ENCODE measurements at regions not wholly inside any gene's neighbourhood (a gene's known extent, or its start where the extent isn't known, plus 50 kb on each side); places are given as distances from the start of the nearest gene placed in this dataset.

DNA sequence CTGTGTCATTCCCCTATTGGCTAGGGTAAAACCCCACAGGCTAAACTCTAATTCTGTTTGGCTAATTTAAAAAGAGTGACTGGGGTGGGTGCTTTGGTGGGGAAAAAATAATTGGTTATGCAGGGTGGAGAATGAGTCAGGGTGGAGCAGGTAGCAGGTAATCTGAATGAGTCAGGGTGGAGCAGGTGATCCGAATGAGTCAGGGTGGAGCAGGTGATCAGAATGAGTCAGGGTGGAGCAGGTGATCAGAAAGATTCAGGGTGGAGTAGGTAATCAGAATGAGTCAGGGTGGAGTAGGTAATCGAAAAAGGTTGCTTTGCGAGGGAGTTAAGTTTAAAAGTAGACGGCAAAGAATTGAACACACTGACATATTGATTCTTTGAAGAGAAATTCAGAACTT is 1218.8 kb upstream of the ATXN8OS start (continued):
- TF ChIP-seq, protein P1, sequence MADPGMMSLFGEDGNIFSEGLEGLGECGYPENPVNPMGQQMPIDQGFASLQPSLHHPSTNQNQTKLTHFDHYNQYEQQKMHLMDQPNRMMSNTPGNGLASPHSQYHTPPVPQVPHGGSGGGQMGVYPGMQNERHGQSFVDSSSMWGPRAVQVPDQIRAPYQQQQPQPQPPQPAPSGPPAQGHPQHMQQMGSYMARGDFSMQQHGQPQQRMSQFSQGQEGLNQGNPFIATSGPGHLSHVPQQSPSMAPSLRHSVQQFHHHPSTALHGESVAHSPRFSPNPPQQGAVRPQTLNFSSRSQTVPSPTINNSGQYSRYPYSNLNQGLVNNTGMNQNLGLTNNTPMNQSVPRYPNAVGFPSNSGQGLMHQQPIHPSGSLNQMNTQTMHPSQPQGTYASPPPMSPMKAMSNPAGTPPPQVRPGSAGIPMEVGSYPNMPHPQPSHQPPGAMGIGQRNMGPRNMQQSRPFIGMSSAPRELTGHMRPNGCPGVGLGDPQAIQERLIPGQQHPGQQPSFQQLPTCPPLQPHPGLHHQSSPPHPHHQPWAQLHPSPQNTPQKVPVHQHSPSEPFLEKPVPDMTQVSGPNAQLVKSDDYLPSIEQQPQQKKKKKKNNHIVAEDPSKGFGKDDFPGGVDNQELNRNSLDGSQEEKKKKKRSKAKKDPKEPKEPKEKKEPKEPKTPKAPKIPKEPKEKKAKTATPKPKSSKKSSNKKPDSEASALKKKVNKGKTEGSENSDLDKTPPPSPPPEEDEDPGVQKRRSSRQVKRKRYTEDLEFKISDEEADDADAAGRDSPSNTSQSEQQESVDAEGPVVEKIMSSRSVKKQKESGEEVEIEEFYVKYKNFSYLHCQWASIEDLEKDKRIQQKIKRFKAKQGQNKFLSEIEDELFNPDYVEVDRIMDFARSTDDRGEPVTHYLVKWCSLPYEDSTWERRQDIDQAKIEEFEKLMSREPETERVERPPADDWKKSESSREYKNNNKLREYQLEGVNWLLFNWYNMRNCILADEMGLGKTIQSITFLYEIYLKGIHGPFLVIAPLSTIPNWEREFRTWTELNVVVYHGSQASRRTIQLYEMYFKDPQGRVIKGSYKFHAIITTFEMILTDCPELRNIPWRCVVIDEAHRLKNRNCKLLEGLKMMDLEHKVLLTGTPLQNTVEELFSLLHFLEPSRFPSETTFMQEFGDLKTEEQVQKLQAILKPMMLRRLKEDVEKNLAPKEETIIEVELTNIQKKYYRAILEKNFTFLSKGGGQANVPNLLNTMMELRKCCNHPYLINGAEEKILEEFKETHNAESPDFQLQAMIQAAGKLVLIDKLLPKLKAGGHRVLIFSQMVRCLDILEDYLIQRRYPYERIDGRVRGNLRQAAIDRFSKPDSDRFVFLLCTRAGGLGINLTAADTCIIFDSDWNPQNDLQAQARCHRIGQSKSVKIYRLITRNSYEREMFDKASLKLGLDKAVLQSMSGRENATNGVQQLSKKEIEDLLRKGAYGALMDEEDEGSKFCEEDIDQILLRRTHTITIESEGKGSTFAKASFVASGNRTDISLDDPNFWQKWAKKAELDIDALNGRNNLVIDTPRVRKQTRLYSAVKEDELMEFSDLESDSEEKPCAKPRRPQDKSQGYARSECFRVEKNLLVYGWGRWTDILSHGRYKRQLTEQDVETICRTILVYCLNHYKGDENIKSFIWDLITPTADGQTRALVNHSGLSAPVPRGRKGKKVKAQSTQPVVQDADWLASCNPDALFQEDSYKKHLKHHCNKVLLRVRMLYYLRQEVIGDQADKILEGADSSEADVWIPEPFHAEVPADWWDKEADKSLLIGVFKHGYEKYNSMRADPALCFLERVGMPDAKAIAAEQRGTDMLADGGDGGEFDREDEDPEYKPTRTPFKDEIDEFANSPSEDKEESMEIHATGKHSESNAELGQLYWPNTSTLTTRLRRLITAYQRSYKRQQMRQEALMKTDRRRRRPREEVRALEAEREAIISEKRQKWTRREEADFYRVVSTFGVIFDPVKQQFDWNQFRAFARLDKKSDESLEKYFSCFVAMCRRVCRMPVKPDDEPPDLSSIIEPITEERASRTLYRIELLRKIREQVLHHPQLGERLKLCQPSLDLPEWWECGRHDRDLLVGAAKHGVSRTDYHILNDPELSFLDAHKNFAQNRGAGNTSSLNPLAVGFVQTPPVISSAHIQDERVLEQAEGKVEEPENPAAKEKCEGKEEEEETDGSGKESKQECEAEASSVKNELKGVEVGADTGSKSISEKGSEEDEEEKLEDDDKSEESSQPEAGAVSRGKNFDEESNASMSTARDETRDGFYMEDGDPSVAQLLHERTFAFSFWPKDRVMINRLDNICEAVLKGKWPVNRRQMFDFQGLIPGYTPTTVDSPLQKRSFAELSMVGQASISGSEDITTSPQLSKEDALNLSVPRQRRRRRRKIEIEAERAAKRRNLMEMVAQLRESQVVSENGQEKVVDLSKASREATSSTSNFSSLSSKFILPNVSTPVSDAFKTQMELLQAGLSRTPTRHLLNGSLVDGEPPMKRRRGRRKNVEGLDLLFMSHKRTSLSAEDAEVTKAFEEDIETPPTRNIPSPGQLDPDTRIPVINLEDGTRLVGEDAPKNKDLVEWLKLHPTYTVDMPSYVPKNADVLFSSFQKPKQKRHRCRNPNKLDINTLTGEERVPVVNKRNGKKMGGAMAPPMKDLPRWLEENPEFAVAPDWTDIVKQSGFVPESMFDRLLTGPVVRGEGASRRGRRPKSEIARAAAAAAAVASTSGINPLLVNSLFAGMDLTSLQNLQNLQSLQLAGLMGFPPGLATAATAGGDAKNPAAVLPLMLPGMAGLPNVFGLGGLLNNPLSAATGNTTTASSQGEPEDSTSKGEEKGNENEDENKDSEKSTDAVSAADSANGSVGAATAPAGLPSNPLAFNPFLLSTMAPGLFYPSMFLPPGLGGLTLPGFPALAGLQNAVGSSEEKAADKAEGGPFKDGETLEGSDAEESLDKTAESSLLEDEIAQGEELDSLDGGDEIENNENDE (IDR thresholded peaks at IDR 0.05; ENCODE audit: insufficient replicate concordance, low read length): no peak
- TF ChIP-seq TCF12 (IDR thresholded peaks at IDR 0.05; ENCODE audit: low read depth, low read length) (no peak), SIN3A (conservative IDR thresholded peaks at IDR 0.05 in 1 of 2, IDR thresholded peaks at IDR 0.05 in 1 of 2; ENCODE audit: low read depth in 1 of 2, low read length in 2 of 2) (no peak), KDM4A (IDR thresholded peaks at IDR 0.05; ENCODE audit: low read depth, low read length, severe bottlenecking) (no peak)

All from H1 (cell line).